K562 (cell line): ENCODE measurements at regions not wholly inside any gene's neighbourhood (a gene's known extent, or its start where the extent isn't known, plus 50 kb on each side); places are given as distances from the start of the nearest gene placed in this dataset.

Experiments
- DPF2 ChIP-seq: fragments of 450-650 bp; IDR thresholded peaks from 2 replicates; pipeline ENCODE4 v1.6.1; 2016
- MEIS2 ChIP-seq: fragments of 450-650 bp; IDR thresholded peaks from 2 replicates; pipeline ENCODE4 v1.6.1; 2014; ENCODE audit warnings: mild to moderate bottlenecking; ENCODE audit not compliant: partially characterized antibody
- MYBL2 ChIP-seq, 2 experiments: fragments of 450-650 bp in 1 of 2; sonication (generic) in 1 of 2; formaldehyde crosslinking in 1 of 2; IDR thresholded peaks; 2 replicates each; pipeline versions ENCODE4 v1.6.1 to v1.8.1; 2017 to 2022; ENCODE audit warnings: borderline replicate concordance in 1 of 2, inconsistent platforms in 1 of 2, low read depth in 1 of 2, mild to moderate bottlenecking in 1 of 2, missing genetic modification reagents in 1 of 2, moderate library complexity in 1 of 2
- NCOA4 ChIP-seq: fragments of 450-650 bp; IDR thresholded peaks from 2 replicates; pipeline ENCODE4 v1.6.1; 2018; ENCODE audit warnings: mild to moderate bottlenecking; ENCODE audit not compliant: partially characterized antibody
- ZC3H11A ChIP-seq: IDR thresholded peaks from 2 replicates; pipeline ENCODE4 v1.6.1; 2012; ENCODE audit warnings: low read depth, low read length, improper control_type of control experiment
- TF ChIP-seq, protein P1 (sequence below): fragments of 450-650 bp; IDR thresholded peaks from 2 replicates; pipeline ENCODE4 v1.6.1; 2016
- TF ChIP-seq, protein P2 (sequence below), 2 experiments: fragments of 450-650 bp; IDR thresholded peaks; 2 replicates each; pipeline ENCODE4 v1.6.1; 2016
- TF ChIP-seq, protein P3 (sequence below): fragments of 450-650 bp; formaldehyde crosslinking; IDR thresholded peaks from 2 replicates; pipeline ENCODE4 v1.4.0; 2022; ENCODE audit warnings: missing genetic modification characterization

- TF ChIP-seq, protein P1, sequence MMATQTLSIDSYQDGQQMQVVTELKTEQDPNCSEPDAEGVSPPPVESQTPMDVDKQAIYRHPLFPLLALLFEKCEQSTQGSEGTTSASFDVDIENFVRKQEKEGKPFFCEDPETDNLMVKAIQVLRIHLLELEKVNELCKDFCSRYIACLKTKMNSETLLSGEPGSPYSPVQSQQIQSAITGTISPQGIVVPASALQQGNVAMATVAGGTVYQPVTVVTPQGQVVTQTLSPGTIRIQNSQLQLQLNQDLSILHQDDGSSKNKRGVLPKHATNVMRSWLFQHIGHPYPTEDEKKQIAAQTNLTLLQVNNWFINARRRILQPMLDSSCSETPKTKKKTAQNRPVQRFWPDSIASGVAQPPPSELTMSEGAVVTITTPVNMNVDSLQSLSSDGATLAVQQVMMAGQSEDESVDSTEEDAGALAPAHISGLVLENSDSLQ: no peak
- TF ChIP-seq NCOA4: no peak
- TF ChIP-seq ZC3H11A: no peak
- TF ChIP-seq, protein P2, sequence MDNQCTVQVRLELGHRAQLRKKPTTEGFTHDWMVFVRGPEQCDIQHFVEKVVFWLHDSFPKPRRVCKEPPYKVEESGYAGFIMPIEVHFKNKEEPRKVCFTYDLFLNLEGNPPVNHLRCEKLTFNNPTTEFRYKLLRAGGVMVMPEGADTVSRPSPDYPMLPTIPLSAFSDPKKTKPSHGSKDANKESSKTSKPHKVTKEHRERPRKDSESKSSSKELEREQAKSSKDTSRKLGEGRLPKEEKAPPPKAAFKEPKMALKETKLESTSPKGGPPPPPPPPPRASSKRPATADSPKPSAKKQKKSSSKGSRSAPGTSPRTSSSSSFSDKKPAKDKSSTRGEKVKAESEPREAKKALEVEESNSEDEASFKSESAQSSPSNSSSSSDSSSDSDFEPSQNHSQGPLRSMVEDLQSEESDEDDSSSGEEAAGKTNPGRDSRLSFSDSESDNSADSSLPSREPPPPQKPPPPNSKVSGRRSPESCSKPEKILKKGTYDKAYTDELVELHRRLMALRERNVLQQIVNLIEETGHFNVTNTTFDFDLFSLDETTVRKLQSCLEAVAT (IDR thresholded peaks at IDR 0.05): no peak
- TF ChIP-seq, protein P3, sequence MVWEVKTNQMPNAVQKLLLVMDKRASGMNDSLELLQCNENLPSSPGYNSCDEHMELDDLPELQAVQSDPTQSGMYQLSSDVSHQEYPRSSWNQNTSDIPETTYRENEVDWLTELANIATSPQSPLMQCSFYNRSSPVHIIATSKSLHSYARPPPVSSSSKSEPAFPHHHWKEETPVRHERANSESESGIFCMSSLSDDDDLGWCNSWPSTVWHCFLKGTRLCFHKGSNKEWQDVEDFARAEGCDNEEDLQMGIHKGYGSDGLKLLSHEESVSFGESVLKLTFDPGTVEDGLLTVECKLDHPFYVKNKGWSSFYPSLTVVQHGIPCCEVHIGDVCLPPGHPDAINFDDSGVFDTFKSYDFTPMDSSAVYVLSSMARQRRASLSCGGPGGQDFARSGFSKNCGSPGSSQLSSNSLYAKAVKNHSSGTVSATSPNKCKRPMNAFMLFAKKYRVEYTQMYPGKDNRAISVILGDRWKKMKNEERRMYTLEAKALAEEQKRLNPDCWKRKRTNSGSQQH (CRISPR knock-in tag): no peak
- no peak for TF ChIP-seq MYBL2 (IDR thresholded peaks at IDR 0.05; ENCODE audit: low read depth)
- TF ChIP-seq MYBL2 (CRISPR knock-in tag; IDR thresholded peaks at IDR 0.05; ENCODE audit: borderline replicate concordance): no peak
- TF ChIP-seq MEIS2: no peak
- no peak for TF ChIP-seq DPF2
Measured at GRCh38 chr16:5333126-5333525, 235.5 kb upstream of the EEF2KMT start (continued).
